ENCODE measurements at regions not wholly inside any gene's neighbourhood (a gene's known extent, or its start where the extent isn't known, plus 50 kb on each side); places are given as distances from the start of the nearest gene placed in this dataset.

DNA sequence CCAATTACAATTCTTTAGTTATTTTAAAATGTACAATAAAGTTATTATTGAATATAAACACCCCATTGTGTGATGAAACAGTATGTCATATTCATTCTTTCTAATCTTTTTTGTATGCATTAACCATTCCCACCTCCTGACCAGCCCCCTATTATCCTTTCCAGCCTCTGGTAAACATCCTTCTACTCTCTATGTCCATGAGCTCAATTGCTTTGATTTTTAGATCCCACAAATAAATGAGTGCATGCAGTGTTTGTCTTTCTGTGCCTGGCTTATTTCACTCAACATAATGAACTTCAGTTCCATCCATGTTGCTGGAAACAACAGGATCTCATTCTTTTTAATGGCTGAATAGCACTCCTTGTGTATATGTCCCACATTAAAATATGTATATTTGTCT, 1858.9 kb upstream of the C9orf72 start:
- TF ChIP-seq, protein P1, sequence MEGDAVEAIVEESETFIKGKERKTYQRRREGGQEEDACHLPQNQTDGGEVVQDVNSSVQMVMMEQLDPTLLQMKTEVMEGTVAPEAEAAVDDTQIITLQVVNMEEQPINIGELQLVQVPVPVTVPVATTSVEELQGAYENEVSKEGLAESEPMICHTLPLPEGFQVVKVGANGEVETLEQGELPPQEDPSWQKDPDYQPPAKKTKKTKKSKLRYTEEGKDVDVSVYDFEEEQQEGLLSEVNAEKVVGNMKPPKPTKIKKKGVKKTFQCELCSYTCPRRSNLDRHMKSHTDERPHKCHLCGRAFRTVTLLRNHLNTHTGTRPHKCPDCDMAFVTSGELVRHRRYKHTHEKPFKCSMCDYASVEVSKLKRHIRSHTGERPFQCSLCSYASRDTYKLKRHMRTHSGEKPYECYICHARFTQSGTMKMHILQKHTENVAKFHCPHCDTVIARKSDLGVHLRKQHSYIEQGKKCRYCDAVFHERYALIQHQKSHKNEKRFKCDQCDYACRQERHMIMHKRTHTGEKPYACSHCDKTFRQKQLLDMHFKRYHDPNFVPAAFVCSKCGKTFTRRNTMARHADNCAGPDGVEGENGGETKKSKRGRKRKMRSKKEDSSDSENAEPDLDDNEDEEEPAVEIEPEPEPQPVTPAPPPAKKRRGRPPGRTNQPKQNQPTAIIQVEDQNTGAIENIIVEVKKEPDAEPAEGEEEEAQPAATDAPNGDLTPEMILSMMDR (conservative IDR thresholded peaks at IDR 0.05 in 1 of 2, IDR thresholded peaks at IDR 0.05 in 1 of 2; ENCODE audit: extremely low read depth in 1 of 2, insufficient read depth in 1 of 2, low read depth in 1 of 2, low read length in 2 of 2): no peak
- TF ChIP-seq EZH2 (IDR thresholded peaks at IDR 0.05; ENCODE audit: borderline replicate concordance, low read length): no peak

Measured in mammary epithelial cell (primary cell).